Epithelial cell of esophagus (primary cell): ENCODE measurements at regions not wholly inside any gene's neighbourhood (a gene's known extent, or its start where the extent isn't known, plus 50 kb on each side); places are given as distances from the start of the nearest gene placed in this dataset.
"Not testable (repeated sequence)": the region's sequence is repeated elsewhere in the genome, so short reads cannot be mapped to it uniquely, and the experiment has no call there.

Experiments
- DNase-seq: peaks from one replicate; pipeline ENCODE4 v3.0.0; 2010; ENCODE audit warnings: low read depth
- H3K4me3 ChIP-seq: 2 replicates; pipeline ENCODE4 v1.5.1; 2011; ENCODE audit warnings: mild to moderate bottlenecking, low read length, control low read depth
- CTCF ChIP-seq: IDR thresholded peaks from 2 replicates; pipeline ENCODE4 v1.5.1; 2011; ENCODE audit warnings: low read depth, mild to moderate bottlenecking, low read length, control low read depth, inconsistent platforms; ENCODE audit not compliant: insufficient read depth; ENCODE audit errors: missing control alignments

GRCh38 chr2:163039266-163039665, 200.7 kb upstream of the KCNH7 start:
- TF ChIP-seq CTCF: no peak
- no peak overlapping the region for H3K4me3 ChIP-seq
- DNase-seq: no peak

- no peak for TF ChIP-seq CTCF
- no peak overlapping the region for H3K4me3 ChIP-seq
- DNase-seq: peak; percentile 2
These were observed 190.2 kb upstream of the KCNH7 start for GRCh38 chr2:163028807-163029206.

GRCh38 chr2:163026136-163026775, 187.7 kb upstream of the KCNH7 start:
- not testable (repeated sequence) for DNase-seq, H3K4me3 ChIP-seq

- not testable (repeated sequence) for H3K4me3 ChIP-seq, DNase-seq
These were observed 178.3 kb upstream of the KCNH7 start for GRCh38 chr2:163016882-163017281.

GRCh38 chr2:163011000-163011399, 172.4 kb upstream of the KCNH7 start:
- TF ChIP-seq CTCF: no peak
- no peak for DNase-seq
- H3K4me3 ChIP-seq: no peak overlapping the region

GRCh38 chr2:163008642-163009041, 170.1 kb upstream of the KCNH7 start:
- no peak for TF ChIP-seq CTCF
- no peak overlapping the region for H3K4me3 ChIP-seq

GRCh38 chr2:162994718-162995117, 156.2 kb upstream of the KCNH7 start:
- no peak for DNase-seq
- no peak for TF ChIP-seq CTCF
- no peak overlapping the region for H3K4me3 ChIP-seq

More at GRCh38 chr2:163008642-163009041, 170.1 kb upstream of the KCNH7 start:
- DNase-seq: no peak

- H3K4me3 ChIP-seq: no peak overlapping the region
- TF ChIP-seq CTCF: no peak
- DNase-seq: peak; percentile 33
These were observed 154.3 kb upstream of the KCNH7 start for GRCh38 chr2:162992828-162993227.
